ENCODE measurements at regions not wholly inside any gene's neighbourhood (a gene's known extent, or its start where the extent isn't known, plus 50 kb on each side); places are given as distances from the start of the nearest gene placed in this dataset.

- TF ChIP-seq, protein P1, sequence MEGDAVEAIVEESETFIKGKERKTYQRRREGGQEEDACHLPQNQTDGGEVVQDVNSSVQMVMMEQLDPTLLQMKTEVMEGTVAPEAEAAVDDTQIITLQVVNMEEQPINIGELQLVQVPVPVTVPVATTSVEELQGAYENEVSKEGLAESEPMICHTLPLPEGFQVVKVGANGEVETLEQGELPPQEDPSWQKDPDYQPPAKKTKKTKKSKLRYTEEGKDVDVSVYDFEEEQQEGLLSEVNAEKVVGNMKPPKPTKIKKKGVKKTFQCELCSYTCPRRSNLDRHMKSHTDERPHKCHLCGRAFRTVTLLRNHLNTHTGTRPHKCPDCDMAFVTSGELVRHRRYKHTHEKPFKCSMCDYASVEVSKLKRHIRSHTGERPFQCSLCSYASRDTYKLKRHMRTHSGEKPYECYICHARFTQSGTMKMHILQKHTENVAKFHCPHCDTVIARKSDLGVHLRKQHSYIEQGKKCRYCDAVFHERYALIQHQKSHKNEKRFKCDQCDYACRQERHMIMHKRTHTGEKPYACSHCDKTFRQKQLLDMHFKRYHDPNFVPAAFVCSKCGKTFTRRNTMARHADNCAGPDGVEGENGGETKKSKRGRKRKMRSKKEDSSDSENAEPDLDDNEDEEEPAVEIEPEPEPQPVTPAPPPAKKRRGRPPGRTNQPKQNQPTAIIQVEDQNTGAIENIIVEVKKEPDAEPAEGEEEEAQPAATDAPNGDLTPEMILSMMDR (IDR thresholded peaks at IDR 0.05), result no peak
- no peak for TF ChIP-seq POLR2A (IDR thresholded peaks at IDR 0.05)
- no peak for TF ChIP-seq POLR2AphosphoS5 (IDR thresholded peaks at IDR 0.05; ENCODE audit: insufficient read depth in 1 of 2, low read depth in 1 of 2)
Observed at GRCh38 chr16:6512512-6512911, 820.1 kb upstream of the RBFOX1 start.

Data from vagina (tissue), 2 donors.